HCT116 (cell line): ENCODE measurements at regions not wholly inside any gene's neighbourhood (a gene's known extent, or its start where the extent isn't known, plus 50 kb on each side); places are given as distances from the start of the nearest gene placed in this dataset.
"Not testable (repeated sequence)": the region's sequence is repeated elsewhere in the genome, so short reads cannot be mapped to it uniquely, and the experiment has no call there.

Experiments used
- ATAC-seq: fragments of 200-7000 bp; cut with Tn5 transposase; 2 replicates; pipeline ENCODE4 v1.9.1; 2020; ENCODE audit warnings: mild to moderate bottlenecking, moderate library complexity
- BruUV-seq: library from RNA; stranded (reverse); fragments of 400-500 nt; replicated peaks from 2 replicates; lab custom pipeline; 2021; lab: Mats Ljungman, UMichigan
- CTCF ChIA-PET: fragments of 300-600 bp; sonication (Branson Sonifier 250); formaldehyde crosslinking; loops from one replicate; lab custom pipeline; 2021; ENCODE audit warnings: antibody characterized with exemption; lab: Charles Lee
- POLR2A ChIA-PET: fragments of 300-600, 350-600 bp; sonication (Branson Sonifier 250); formaldehyde crosslinking; loops from one replicate; lab custom pipeline; 2021; ENCODE audit warnings: antibody characterized with exemption; lab: Charles Lee
- RAD21 ChIA-PET, 2 experiments: fragments of 300-600 bp; sonication (Branson Sonifier 250); formaldehyde crosslinking; loops; one replicate each; lab custom pipeline; 2023; ENCODE audit warnings: low total read pairs in 2 of 2; ENCODE audit not compliant: uncharacterized antibody in 2 of 2, unreplicated experiment in 2 of 2, low non-redundant PET in 1 of 2; lab: Charles Lee
- DNase-seq: peaks from one replicate; pipeline ENCODE4 v3.0.0-alpha.2; 2010; ENCODE audit warnings: low read depth, low spot score
- H2AFZ ChIP-seq: fragments of 200-600 bp; shearing (Covaris generic), sonication (generic); 2 replicates; pipeline ENCODE4 v1.6.1; 2017; ENCODE audit warnings: low read depth, mixed run types, mixed read lengths, antibody characterized with exemption, low read length; ENCODE audit not compliant: poor library complexity, severe bottlenecking
- H3K27ac ChIP-seq: 2 replicates; pipeline ENCODE4 v1.5.1; 2012; ENCODE audit warnings: low read depth, low read length
- H3K27me3 ChIP-seq: fragments of 200-600 bp; sonication (generic); 2 replicates; pipeline ENCODE4 v1.6.1; 2016; ENCODE audit warnings: mixed run types, low read length, mixed read lengths; ENCODE audit not compliant: insufficient read depth
- H3K36me3 ChIP-seq, 2 experiments: fragments of 200-500 bp in 1 of 2; fragments of 200-600 bp in 1 of 2; sonication (Bioruptor generic) in 1 of 2; sonication (generic) in 1 of 2; 2 replicates each; pipeline versions ENCODE4 v1.5.1 to v1.6.1; 2014 to 2016; ENCODE audit warnings: low read length in 2 of 2, inconsistent platforms in 1 of 2, mixed read lengths in 1 of 2, mixed run types in 1 of 2; ENCODE audit not compliant: insufficient read depth in 2 of 2, control insufficient read depth in 1 of 2
- H3K4me1 ChIP-seq, 2 experiments: fragments of 200-600 bp in 1 of 2; sonication (generic) in 1 of 2; 2 replicates each; pipeline versions ENCODE4 v1.5.1 to v1.6.1; 2012 to 2017; ENCODE audit warnings: low read length in 2 of 2, inconsistent platforms in 1 of 2, mild to moderate bottlenecking in 1 of 2, mixed read lengths in 1 of 2, mixed run types in 1 of 2, moderate library complexity in 1 of 2; ENCODE audit not compliant: insufficient read depth in 2 of 2, control insufficient read depth in 1 of 2
- H3K4me2 ChIP-seq: fragments of 200-600 bp; sonication (generic); 2 replicates; pipeline ENCODE4 v1.6.1; 2017; ENCODE audit warnings: mixed run types, low read length, mixed read lengths
- H3K4me3 ChIP-seq, 2 experiments: fragments of 200-600 bp in 1 of 2; sonication (generic) in 1 of 2; replicated peaks in 1 of 2; 2 replicates each; pipeline ENCODE4 v1.5.1; 2011 to 2016; ENCODE audit warnings: low read length in 2 of 2, control low read depth in 1 of 2, low read depth in 1 of 2, mild to moderate bottlenecking in 1 of 2, mixed read lengths in 1 of 2, mixed run types in 1 of 2
- H3K79me2 ChIP-seq: fragments of 200-600 bp; sonication (generic); 2 replicates; pipeline ENCODE4 v1.6.1; 2017; ENCODE audit warnings: mild to moderate bottlenecking, mixed run types, low read length, moderate library complexity, mixed read lengths; ENCODE audit not compliant: insufficient read depth
- H3K9ac ChIP-seq: fragments of 200-600 bp; sonication (generic); 2 replicates; pipeline ENCODE4 v1.6.1; 2016; ENCODE audit warnings: low read length, mixed read lengths
- H3K9me2 ChIP-seq: fragments of 200-600 bp; sonication (generic), shearing (Covaris generic); 2 replicates; pipeline ENCODE4 v1.6.1; 2017; ENCODE audit warnings: mixed run types, mild to moderate bottlenecking, moderate library complexity; ENCODE audit not compliant: insufficient read depth
- H3K9me3 ChIP-seq, 2 experiments: fragments of 200-500 bp in 1 of 2; fragments of 200-600 bp in 1 of 2; sonication (Bioruptor generic) in 1 of 2; sonication (generic) in 1 of 2; 2 replicates each; pipeline ENCODE4 v1.6.1; 2014 to 2017; ENCODE audit warnings: low read length in 2 of 2, mixed read lengths in 2 of 2, inconsistent platforms in 1 of 2, low read depth in 1 of 2, mild to moderate bottlenecking in 1 of 2, mixed run types in 1 of 2, moderate library complexity in 1 of 2; ENCODE audit not compliant: control insufficient read depth in 1 of 2, insufficient read depth in 1 of 2
- H4K20me1 ChIP-seq: fragments of 200-600 bp; sonication (generic), shearing (Covaris generic); 2 replicates; pipeline ENCODE4 v1.6.1; 2017; ENCODE audit warnings: mixed run types, mild to moderate bottlenecking, moderate library complexity; ENCODE audit not compliant: insufficient read depth
- EZH2 ChIP-seq: fragments of 200-600 bp; sonication (generic); IDR thresholded peaks from 2 replicates; pipeline ENCODE4 v1.6.1; 2017; ENCODE audit warnings: antibody characterized with exemption, mixed run types
- SIN3A ChIP-seq: IDR thresholded peaks from 2 replicates; pipeline ENCODE4 v1.6.1; 2012; ENCODE audit warnings: low read depth
- intact Hi-C: fragments of 100-400 bp; cut with micrococcal nuclease; formaldehyde crosslinking; loops from 2 replicates; pipeline ENCODE4 v1.10.0; 2022

DNA sequence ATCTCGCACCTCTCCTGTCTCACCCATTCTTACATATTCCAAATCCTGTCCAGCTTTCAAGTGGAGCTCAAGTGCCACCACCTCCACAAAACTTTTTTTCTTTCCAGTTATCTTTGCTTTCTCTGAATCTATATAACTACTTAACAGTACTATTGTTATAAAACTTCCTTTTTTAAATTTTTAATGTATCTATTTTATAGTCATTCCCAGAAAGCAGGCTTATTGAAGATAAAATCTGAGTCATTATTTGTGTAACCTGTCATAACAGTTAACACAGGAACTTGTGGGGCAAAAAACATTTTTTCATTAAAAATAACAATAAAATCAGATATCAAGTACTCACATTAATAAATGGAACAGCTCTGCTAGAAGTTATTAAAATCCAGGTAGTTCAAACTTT lies 73.3 kb upstream of the ALCAM start:
- POLR2A ChIA-PET = no interaction called here
- Histone ChIP-seq H3K27ac (no peak overlapping the region), H3K9me2 (no peaks in the 10 kb centered on the region), H3K9me3 (peaks cover 0 to 3% of the 10 kb centered on the region in 2 experiments; a peak in 1 of 4 replicates), H2AFZ (no peak overlapping the region), H3K9ac (no peak overlapping the region), H3K79me2 (no peaks in the 10 kb centered on the region), H4K20me1 (no peaks in the 10 kb centered on the region)
- ATAC-seq = no peak
- TF ChIP-seq SIN3A = no peak
- TF ChIP-seq EZH2 = no peak
- TF ChIP-seq, all 23 proteins: peak for 0
- Histone ChIP-seq H3K27me3 (no peaks in the 10 kb centered on the region), H3K36me3 (no peaks in the 10 kb centered on the region), H3K4me3 (no peak overlapping the region), H3K4me1 (no peaks in the 10 kb centered on the region), H3K4me2 (no peak overlapping the region)
- BruUV-seq = no TSS peak
- ChIA-PET RAD21 (no interaction called here), CTCF (no interaction called here)
- intact Hi-C loops = no loop called here
- no peak for DNase-seq

DNA sequence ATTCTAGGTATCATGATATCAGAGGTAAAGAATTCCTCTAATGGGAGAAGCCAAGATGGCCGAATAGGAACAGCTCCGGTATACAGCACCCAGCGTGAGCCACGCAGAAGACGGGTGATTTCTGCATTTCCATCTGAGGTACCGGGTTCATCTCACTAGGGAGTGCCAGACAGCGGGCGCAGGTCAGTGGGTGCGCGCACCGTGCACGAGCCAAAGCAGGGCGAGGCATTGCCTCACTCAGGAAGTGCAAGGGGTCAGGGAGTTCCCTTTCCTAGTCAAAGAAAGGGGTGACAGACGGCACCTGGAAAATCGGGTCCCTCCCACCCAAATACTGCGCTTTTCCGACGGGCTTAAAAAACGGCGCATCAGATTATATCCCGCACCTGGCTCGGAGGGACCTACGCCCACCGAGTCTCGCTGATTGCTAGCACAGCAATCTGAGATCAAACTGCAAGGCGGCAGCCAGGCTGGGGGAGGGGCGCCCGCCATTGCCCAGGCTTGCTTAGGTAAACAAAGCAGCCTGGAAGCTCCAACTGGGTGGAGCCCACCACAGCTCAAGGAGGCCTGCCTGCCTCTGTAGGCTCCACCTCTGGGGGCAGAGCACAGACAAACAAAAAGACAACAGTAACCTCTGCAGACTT lies 70.4 kb upstream of the ALCAM start:
- BruUV-seq, H3K4me2 ChIP-seq, intact Hi-C loops: not testable (repeated sequence)

More for the DNA sequence above, 70.4 kb upstream of the ALCAM start:
- H3K4me1 ChIP-seq, RAD21 ChIA-PET, H3K27me3 ChIP-seq, ATAC-seq, H2AFZ ChIP-seq, H4K20me1 ChIP-seq, H3K27ac ChIP-seq, POLR2A ChIA-PET, CTCF ChIA-PET, DNase-seq, H3K9ac ChIP-seq, H3K4me3 ChIP-seq, H3K36me3 ChIP-seq, H3K79me2 ChIP-seq, H3K9me2 ChIP-seq, H3K9me3 ChIP-seq: not testable (repeated sequence)
